A549 (cell line): ENCODE measurements at regions not wholly inside any gene's neighbourhood (a gene's known extent, or its start where the extent isn't known, plus 50 kb on each side); places are given as distances from the start of the nearest gene placed in this dataset.

Experiments
- ATAC-seq, 2 experiments: fragments of 200-7000 bp in 1 of 2; fragments of >200 bp in 1 of 2; cut with Nextera tagmentation in 1 of 2; cut with Tn5 transposase in 1 of 2; 3 replicates each; pipeline versions ENCODE4 v1.8.0 to v1.9.1; 2018 to 2020; ENCODE audit warnings: mild to moderate bottlenecking in 1 of 2, moderate library complexity in 1 of 2
- CTCF ChIA-PET: fragments of 300-600 bp; sonication (Branson Sonifier 250); formaldehyde crosslinking; extraction: SDS; loops from one replicate; lab custom pipeline; 2021; ENCODE audit warnings: antibody characterized with exemption, inconsistent platforms; lab: Yijun Ruan, JAX
- POLR2A ChIA-PET: fragments of 350-600 bp; formaldehyde crosslinking; extraction: SDS; loops from one replicate; lab custom pipeline; 2021; ENCODE audit warnings: antibody characterized with exemption, inconsistent platforms; lab: Yijun Ruan, JAX
- DNase-seq, 2 experiments: peaks; one replicate each; pipeline versions ENCODE4 v3.0.0 to v3.0.0-alpha.2; 2011 to 2016; ENCODE audit warnings: low read depth in 1 of 2, low spot score in 1 of 2
- FAIRE-seq: peaks from 2 replicates; lab custom pipeline; 2011; peaks lifted over from hg19 to GRCh38; lab: Jason Lieb, UNC
- H3K27ac ChIP-seq, 2 experiments: fragments of >200 bp; sonication (Bioruptor Twin); formaldehyde crosslinking; 3 replicates each; pipeline ENCODE4 v1.5.1; 2016 to 2017
- H3K4me1 ChIP-seq: fragments of >200 bp; sonication (Bioruptor Twin); formaldehyde crosslinking; 3 replicates; pipeline ENCODE4 v1.6.1; 2016
- H3K4me2 ChIP-seq: fragments of >200 bp; sonication (Bioruptor Twin); formaldehyde crosslinking; 3 replicates; pipeline ENCODE4 v1.6.1; 2016
- H3K4me3 ChIP-seq: fragments of >200 bp; sonication (Bioruptor Twin); formaldehyde crosslinking; 3 replicates; pipeline ENCODE4 v1.5.1; 2016
- H3K9me3 ChIP-seq: fragments of >200 bp; sonication (Bioruptor Twin); formaldehyde crosslinking; 3 replicates; pipeline ENCODE4 v1.6.1; 2016
- CBX2 ChIP-seq: fragments of 200-600 bp; sonication (generic); IDR thresholded peaks from 2 replicates; pipeline ENCODE4 v1.6.1; 2016; ENCODE audit warnings: low read depth, mild to moderate bottlenecking, borderline replicate concordance
- CHD2 ChIP-seq: fragments of 150-350 bp; IDR thresholded peaks from 2 replicates; pipeline ENCODE4 v1.6.1; 2014; ENCODE audit warnings: low read length; ENCODE audit not compliant: partially characterized antibody
- CHD4 ChIP-seq: fragments of 200-600 bp; sonication (generic); IDR thresholded peaks from 2 replicates; pipeline ENCODE4 v1.6.1; 2016; ENCODE audit warnings: antibody characterized with exemption, mild to moderate bottlenecking, borderline replicate concordance
- EHF ChIP-seq: fragments of 250-450 bp; sonication (Bioruptor Pico); IDR thresholded peaks from 2 replicates; pipeline ENCODE4 v1.5.0; 2020; ENCODE audit warnings: mild to moderate bottlenecking
- ESRRA ChIP-seq: fragments of 150-350 bp; IDR thresholded peaks from 2 replicates; pipeline ENCODE4 v1.6.1; 2014; ENCODE audit warnings: mild to moderate bottlenecking, low read length, borderline replicate concordance
- GATA3 ChIP-seq: IDR thresholded peaks from 2 replicates; pipeline ENCODE4 v1.6.1; 2012; ENCODE audit warnings: borderline replicate concordance
- HEYL ChIP-seq: fragments of 250-450 bp; sonication (Bioruptor Pico); IDR thresholded peaks from 2 replicates; pipeline ENCODE4 v1.8.0; 2021; ENCODE audit warnings: mild to moderate bottlenecking, moderate library complexity
- HMGXB4 ChIP-seq: fragments of 250-450 bp; sonication (Bioruptor Pico); IDR thresholded peaks from 2 replicates; pipeline ENCODE4 v1.5.0; 2021; ENCODE audit warnings: mild to moderate bottlenecking, moderate library complexity, borderline replicate concordance
- HOXB13 ChIP-seq: fragments of 250-450 bp; sonication (Bioruptor Pico); IDR thresholded peaks from 2 replicates; pipeline ENCODE4 v1.5.0; 2020; ENCODE audit warnings: low read depth, mild to moderate bottlenecking, moderate library complexity
- HOXB5 ChIP-seq: fragments of 250-450 bp; sonication (Bioruptor Pico); IDR thresholded peaks from 2 replicates; pipeline ENCODE4 v1.5.0; 2020; ENCODE audit warnings: mild to moderate bottlenecking, moderate library complexity
- JUN ChIP-seq, 2 experiments: fragments of >200 bp; sonication (Bioruptor Twin); formaldehyde crosslinking; IDR thresholded peaks; 2 replicates in 1 of 2; 3 replicates in 1 of 2; pipeline ENCODE4 v1.6.1; 2016 to 2017
- JUNB ChIP-seq: fragments of >200 bp; sonication (Bioruptor Twin); formaldehyde crosslinking; IDR thresholded peaks from 2 replicates; pipeline ENCODE4 v1.6.1; 2016
- KDM1A ChIP-seq: fragments of 200-600 bp; sonication (generic); IDR thresholded peaks from 2 replicates; pipeline ENCODE4 v1.6.1; 2016; ENCODE audit warnings: low read depth, mild to moderate bottlenecking
- MAZ ChIP-seq: fragments of 150-350 bp; IDR thresholded peaks from 2 replicates; pipeline ENCODE4 v1.6.1; 2014; ENCODE audit warnings: antibody characterized with exemption, low read depth, low read length, borderline replicate concordance
- PBX3 ChIP-seq: IDR thresholded peaks from 2 replicates; pipeline ENCODE4 v1.6.1; 2012
- PHF8 ChIP-seq: fragments of 200-600 bp; sonication (generic); IDR thresholded peaks from 2 replicates; pipeline ENCODE4 v1.6.1; 2016; ENCODE audit warnings: low read depth, mild to moderate bottlenecking, antibody characterized with exemption, moderate library complexity, borderline replicate concordance
- RAD21 ChIP-seq, 2 experiments: fragments of >200 bp in 1 of 2; sonication (Bioruptor Twin) in 1 of 2; formaldehyde crosslinking in 1 of 2; IDR thresholded peaks in 1 of 2; conservative IDR thresholded peaks in 1 of 2; 2 replicates in 1 of 2; 3 replicates in 1 of 2; pipeline ENCODE4 v1.6.1; 2012 to 2018; ENCODE audit warnings: inconsistent platforms in 1 of 2
- RCOR1 ChIP-seq: fragments of 150-350 bp; IDR thresholded peaks from 2 replicates; pipeline ENCODE4 v1.6.1; 2014; ENCODE audit warnings: antibody characterized with exemption, low read length, low read depth
- RNF2 ChIP-seq: fragments of 200-600 bp; sonication (generic); IDR thresholded peaks from 2 replicates; pipeline ENCODE4 v1.6.1; 2016; ENCODE audit warnings: low read depth, mild to moderate bottlenecking, antibody characterized with exemption, moderate library complexity, borderline replicate concordance
- USF2 ChIP-seq: fragments of 450-650 bp; IDR thresholded peaks from 2 replicates; pipeline ENCODE4 v1.6.1; 2014; ENCODE audit warnings: antibody characterized with exemption
- ZC3H11A ChIP-seq: fragments of 450-650 bp; IDR thresholded peaks from 2 replicates; pipeline ENCODE4 v1.6.1; 2014; ENCODE audit warnings: antibody characterized with exemption, mild to moderate bottlenecking
- ZSCAN20 ChIP-seq: fragments of 250-450 bp; sonication (Bioruptor Pico); IDR thresholded peaks from 2 replicates; pipeline ENCODE4 v1.8.0; 2022; ENCODE audit warnings: mild to moderate bottlenecking, moderate library complexity
- WGBS: methylation state at CpG from one replicate; pipeline ENCODE4 v1.1.6; 2017; ENCODE audit errors: missing lambda C conversion rate; 5-methylcytosine and 5-hydroxymethylcytosine counted together
- TF ChIP-seq, protein P1 (sequence below): fragments of 200-600 bp; sonication (generic); IDR thresholded peaks from 2 replicates; pipeline ENCODE4 v1.6.1; 2016; ENCODE audit warnings: antibody characterized with exemption, mild to moderate bottlenecking, moderate library complexity

DNA sequence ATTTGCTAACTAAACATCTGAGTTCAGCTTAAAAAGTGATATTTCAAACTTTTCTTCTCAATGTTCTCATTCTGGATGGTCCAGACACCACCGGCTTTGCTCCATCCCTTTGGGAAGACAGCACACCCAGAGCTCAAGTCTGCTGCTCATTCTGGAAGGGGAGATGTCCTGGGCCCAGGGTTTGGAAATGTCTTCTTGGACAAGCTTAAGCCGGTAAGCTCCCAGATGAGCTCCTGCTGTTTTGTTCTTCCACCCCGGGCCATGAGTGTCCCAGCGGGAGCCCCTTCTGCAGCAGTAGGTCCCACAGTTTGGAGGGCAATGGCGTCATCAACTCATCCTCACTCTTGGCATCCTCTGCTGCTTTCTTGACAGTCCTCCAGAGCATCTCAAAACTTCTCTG lies 105.2 kb downstream of the TMEM100 start:
- no peak overlapping the region for H3K27ac ChIP-seq
- 64% methylated on average over 5 of the region's 5 CpGs for WGBS
- no peak overlapping the region for H3K4me3 ChIP-seq
- ATAC-seq (0 out of 6 replicates have a peak, but pooled peaks of 1 of the 2 experiments have one; percentile 13), DNase-seq (no peak), FAIRE-seq (no peak)
- no peak overlapping the region for H3K4me2 ChIP-seq
- POLR2A ChIA-PET: no interaction called here
- TF ChIP-seq USF2 (no peak), RNF2 (no peak), JUN (IDR thresholded peaks at IDR 0.05) (no peak), RCOR1 (no peak), MAZ (no peak), CHD2 (no peak), EHF (CRISPR knock-in tag) (no peak), CHD4 (no peak), RAD21 (conservative IDR thresholded peaks at IDR 0.05 in 1 of 2, IDR thresholded peaks at IDR 0.05 in 1 of 2) (no peak), HMGXB4 (no peak), HOXB13 (CRISPR knock-in tag) (no peak), ZC3H11A (no peak)
- TF ChIP-seq, protein P1, sequence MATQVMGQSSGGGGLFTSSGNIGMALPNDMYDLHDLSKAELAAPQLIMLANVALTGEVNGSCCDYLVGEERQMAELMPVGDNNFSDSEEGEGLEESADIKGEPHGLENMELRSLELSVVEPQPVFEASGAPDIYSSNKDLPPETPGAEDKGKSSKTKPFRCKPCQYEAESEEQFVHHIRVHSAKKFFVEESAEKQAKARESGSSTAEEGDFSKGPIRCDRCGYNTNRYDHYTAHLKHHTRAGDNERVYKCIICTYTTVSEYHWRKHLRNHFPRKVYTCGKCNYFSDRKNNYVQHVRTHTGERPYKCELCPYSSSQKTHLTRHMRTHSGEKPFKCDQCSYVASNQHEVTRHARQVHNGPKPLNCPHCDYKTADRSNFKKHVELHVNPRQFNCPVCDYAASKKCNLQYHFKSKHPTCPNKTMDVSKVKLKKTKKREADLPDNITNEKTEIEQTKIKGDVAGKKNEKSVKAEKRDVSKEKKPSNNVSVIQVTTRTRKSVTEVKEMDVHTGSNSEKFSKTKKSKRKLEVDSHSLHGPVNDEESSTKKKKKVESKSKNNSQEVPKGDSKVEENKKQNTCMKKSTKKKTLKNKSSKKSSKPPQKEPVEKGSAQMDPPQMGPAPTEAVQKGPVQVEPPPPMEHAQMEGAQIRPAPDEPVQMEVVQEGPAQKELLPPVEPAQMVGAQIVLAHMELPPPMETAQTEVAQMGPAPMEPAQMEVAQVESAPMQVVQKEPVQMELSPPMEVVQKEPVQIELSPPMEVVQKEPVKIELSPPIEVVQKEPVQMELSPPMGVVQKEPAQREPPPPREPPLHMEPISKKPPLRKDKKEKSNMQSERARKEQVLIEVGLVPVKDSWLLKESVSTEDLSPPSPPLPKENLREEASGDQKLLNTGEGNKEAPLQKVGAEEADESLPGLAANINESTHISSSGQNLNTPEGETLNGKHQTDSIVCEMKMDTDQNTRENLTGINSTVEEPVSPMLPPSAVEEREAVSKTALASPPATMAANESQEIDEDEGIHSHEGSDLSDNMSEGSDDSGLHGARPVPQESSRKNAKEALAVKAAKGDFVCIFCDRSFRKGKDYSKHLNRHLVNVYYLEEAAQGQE: no peak
- CTCF ChIA-PET: interaction anchor here (1.0 to 2.0 kb wide), 3 partner anchors 24 to 153 kb away, joined by 3 to 6 read pairs (median 4); no protein-coding TSS in a partner anchor
- H3K9me3 ChIP-seq: no peaks in the 10 kb centered on the region
- H3K4me1 ChIP-seq: no peaks in the 10 kb centered on the region

GRCh38 chr17:55614061-55614460 lies 102.8 kb upstream of the SMIM36 start:
- CTCF ChIA-PET: interaction anchor here (1.0 kb wide), 1 partner anchor 86 kb away, joined by 4 read pairs; no protein-coding TSS in a partner anchor
- FAIRE-seq (peak; percentile 18), DNase-seq (no peak), ATAC-seq (no peak)
- Histone ChIP-seq H3K4me3 (no peak overlapping the region), H3K4me1 (no peaks in the 10 kb centered on the region), H3K9me3 (no peaks in the 10 kb centered on the region), H3K4me2 (no peak overlapping the region), H3K27ac (no peak overlapping the region)
- TF ChIP-seq PHF8: no peak
- no peak for TF ChIP-seq RCOR1
- TF ChIP-seq GATA3: no peak
- TF ChIP-seq ZSCAN20 (CRISPR knock-in tag): no peak
- no peak for TF ChIP-seq PBX3
- no peak for TF ChIP-seq KDM1A
- no peak for TF ChIP-seq ESRRA
- TF ChIP-seq JUNB: no peak
- no peak for TF ChIP-seq JUN (IDR thresholded peaks at IDR 0.05)
- no peak for TF ChIP-seq HOXB5 (CRISPR knock-in tag)
- no peak for TF ChIP-seq HEYL (CRISPR knock-in tag)
- TF ChIP-seq CBX2: no peak
- POLR2A ChIA-PET: no interaction called here
- WGBS: 35% methylated on average over 2 of the region's 2 CpGs
